ENCODE measurements at regions not wholly inside any gene's neighbourhood (a gene's known extent, or its start where the extent isn't known, plus 50 kb on each side); places are given as distances from the start of the nearest gene placed in this dataset.

DNA sequence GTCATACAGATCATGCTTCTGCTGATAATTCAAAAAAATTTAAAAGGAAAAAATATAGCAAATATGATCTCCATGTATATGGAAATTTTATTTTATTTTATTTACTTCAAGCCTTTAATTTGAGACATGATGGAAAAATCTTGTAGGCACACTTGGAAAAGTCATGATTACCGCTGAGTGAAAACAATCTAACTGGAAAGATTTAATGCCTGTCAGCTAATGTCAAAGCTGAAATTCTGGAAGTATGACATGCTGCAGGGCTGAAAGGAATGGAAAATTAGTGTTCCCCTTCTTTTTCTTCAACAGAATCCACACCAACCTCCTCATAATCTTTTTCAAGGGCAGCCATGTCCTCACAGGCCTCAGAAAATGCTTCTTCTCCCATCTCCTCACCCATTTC is 58.2 kb downstream of the RPRM start:
- Histone ChIP-seq H3K4me3 (no peak overlapping the region), H3F3A (ENCODE audit: low read depth) (no peaks in the 10 kb centered on the region), H3K4me1 (no peaks in the 10 kb centered on the region), H3K9me3 (ENCODE audit: low read depth) (no peaks in the 10 kb centered on the region), H3K27ac (no peak overlapping the region), H4K20me1 (ENCODE audit: low read depth) (no peaks in the 10 kb centered on the region), H3K79me2 (ENCODE audit: low read depth) (no peaks in the 10 kb centered on the region), H3K27me3 (no peaks in the 10 kb centered on the region), H3K36me3 (no peaks in the 10 kb centered on the region), H2AFZ (replicated peaks) (no peak overlapping the region), H3K4me2 (no peak overlapping the region), H3K9ac (no peak overlapping the region)
- Mint-ChIP-seq H3K9me3 (no peaks in the 10 kb centered on the region), H3K36me3 (no peaks in the 10 kb centered on the region), H3K4me3 (no peak overlapping the region), H3K27me3 (ENCODE audit: insufficient read depth, low read depth) (no peaks in the 10 kb centered on the region), H3K27ac (no peak overlapping the region), H3K4me1 (no peaks in the 10 kb centered on the region)
- DNase-seq (ENCODE audit: low spot score): no peak
- TF ChIP-seq EZH2 (IDR thresholded peaks at IDR 0.05) (no peak), CTCF (IDR thresholded peaks at IDR 0.05) (no peak), EZH2phosphoT487 (IDR thresholded peaks at IDR 0.05) (no peak)

DNA sequence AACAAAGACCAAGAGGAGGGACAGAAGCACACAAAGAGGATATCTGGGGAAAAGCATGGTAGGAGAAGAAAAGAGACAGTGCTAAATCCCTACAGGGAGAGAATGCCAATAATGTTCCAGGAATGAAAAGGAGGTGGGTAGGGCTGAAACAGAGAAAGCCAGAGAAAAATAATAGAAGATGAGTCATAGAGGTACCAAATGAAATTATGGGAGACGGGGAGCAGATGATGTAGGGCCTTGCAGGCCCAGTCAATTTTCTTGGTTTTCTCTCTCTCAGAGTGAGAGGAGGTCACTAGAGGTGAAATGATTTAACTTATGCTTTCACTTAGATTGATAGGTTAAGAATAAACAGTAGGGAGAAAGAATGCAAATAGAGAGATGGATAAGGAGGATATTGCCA is 61.5 kb downstream of the RPRM start:
- no peak overlapping the region for H3K27ac ChIP-seq

GRCh38 chr2:153416071-153416470 is 62.5 kb downstream of the RPRM start:
- Histone ChIP-seq H3K4me3 (no peak overlapping the region), H3F3A (ENCODE audit: low read depth) (no peaks in the 10 kb centered on the region), H3K4me2 (no peak overlapping the region), H3K4me1 (no peaks in the 10 kb centered on the region), H2AFZ (replicated peaks) (no peak overlapping the region), H3K9me3 (ENCODE audit: low read depth) (no peaks in the 10 kb centered on the region), H3K27ac (no peak overlapping the region), H3K9ac (no peak overlapping the region), H3K27me3 (no peaks in the 10 kb centered on the region), H3K79me2 (ENCODE audit: low read depth) (no peaks in the 10 kb centered on the region), H3K36me3 (no peaks in the 10 kb centered on the region), H4K20me1 (ENCODE audit: low read depth) (no peaks in the 10 kb centered on the region)
- no peaks in the 10 kb centered on the region for H3K4me1 Mint-ChIP-seq
- H3K4me3 Mint-ChIP-seq: no peak overlapping the region
- DNase-seq (ENCODE audit: low spot score): no peak
- no peak overlapping the region for H3K27ac Mint-ChIP-seq
- no peaks in the 10 kb centered on the region for H3K36me3 Mint-ChIP-seq
- no peak for TF ChIP-seq EZH2 (IDR thresholded peaks at IDR 0.05)
- TF ChIP-seq CTCF (IDR thresholded peaks at IDR 0.05): no peak
- no peak for TF ChIP-seq EZH2phosphoT487 (IDR thresholded peaks at IDR 0.05)
- no peaks in the 10 kb centered on the region for H3K27me3 Mint-ChIP-seq (ENCODE audit: insufficient read depth, low read depth)
- H3K9me3 Mint-ChIP-seq: no peaks in the 10 kb centered on the region

More for the DNA sequence above, 61.5 kb downstream of the RPRM start:
- Histone ChIP-seq H2AFZ (replicated peaks) (no peak overlapping the region), H3K36me3 (no peaks in the 10 kb centered on the region), H3K4me3 (no peak overlapping the region), H3K9me3 (ENCODE audit: low read depth) (no peaks in the 10 kb centered on the region), H3K27me3 (no peaks in the 10 kb centered on the region), H3K4me2 (no peak overlapping the region), H4K20me1 (ENCODE audit: low read depth) (no peaks in the 10 kb centered on the region), H3F3A (ENCODE audit: low read depth) (no peaks in the 10 kb centered on the region), H3K4me1 (no peaks in the 10 kb centered on the region), H3K79me2 (ENCODE audit: low read depth) (no peaks in the 10 kb centered on the region), H3K9ac (no peak overlapping the region)
- no peak for DNase-seq (ENCODE audit: low spot score)
- Mint-ChIP-seq H3K4me3 (no peak overlapping the region), H3K9me3 (no peaks in the 10 kb centered on the region), H3K4me1 (no peaks in the 10 kb centered on the region), H3K27ac (no peak overlapping the region), H3K36me3 (no peaks in the 10 kb centered on the region), H3K27me3 (ENCODE audit: insufficient read depth, low read depth) (no peaks in the 10 kb centered on the region)
- no peak for TF ChIP-seq EZH2phosphoT487 (IDR thresholded peaks at IDR 0.05)
- no peak for TF ChIP-seq CTCF (IDR thresholded peaks at IDR 0.05)
- no peak for TF ChIP-seq EZH2 (IDR thresholded peaks at IDR 0.05)
